GM12892 (cell line): ENCODE measurements at regions not wholly inside any gene's neighbourhood (a gene's known extent, or its start where the extent isn't known, plus 50 kb on each side); places are given as distances from the start of the nearest gene placed in this dataset.

ENCODE experiments used
- POLR2A ChIP-seq: IDR thresholded peaks from 2 replicates; pipeline ENCODE4 v1.6.1; 2011; ENCODE audit warnings: low read depth, low read length, control low read depth
- POLR2AphosphoS5 ChIP-seq: IDR thresholded peaks from 2 replicates; pipeline ENCODE4 v1.6.1; 2011; ENCODE audit warnings: low read depth, low read length, control low read depth
- TAF1 ChIP-seq: IDR thresholded peaks from 2 replicates; pipeline ENCODE4 v1.6.1; 2011; ENCODE audit warnings: low read depth, mild to moderate bottlenecking, control low read depth, low read length, borderline replicate concordance

DNA sequence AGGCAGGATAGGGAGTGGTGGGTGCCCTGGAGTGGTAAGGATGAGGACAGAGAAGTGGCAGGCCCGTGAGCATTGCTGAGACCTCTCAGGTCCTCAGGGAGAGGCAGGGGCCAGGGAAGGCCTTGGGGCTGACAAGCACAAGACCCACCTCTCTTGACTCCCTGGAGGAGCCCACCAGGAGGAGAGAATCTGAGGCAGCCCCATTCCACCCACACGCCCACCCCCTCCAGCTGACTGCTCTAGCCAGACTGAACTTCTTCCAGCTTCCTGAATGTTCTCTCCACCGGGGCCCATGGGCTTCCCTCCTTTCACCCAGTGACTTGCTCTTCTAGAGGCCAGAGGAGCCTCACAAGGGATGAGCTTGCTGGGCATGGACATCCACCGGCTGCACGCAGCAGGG, 1403.0 kb downstream of the BRD1 start:
- no peak for TF ChIP-seq POLR2A
- no peak for TF ChIP-seq POLR2AphosphoS5
- no peak for TF ChIP-seq TAF1
